Stimulated activated CD8-positive, alpha-beta memory T cell treated with anti-CD3 and anti-CD28 coated beads, Interleukin-15, amount 100 ng/mL, for 48 hours (primary cell): ENCODE measurements at regions not wholly inside any gene's neighbourhood (a gene's known extent, or its start where the extent isn't known, plus 50 kb on each side); places are given as distances from the start of the nearest gene placed in this dataset.
"Not testable (repeated sequence)": the region's sequence is repeated elsewhere in the genome, so short reads cannot be mapped to it uniquely, and the experiment has no call there.

Experiments
- DNase-seq, 2 donors: peaks; one replicate each; pipeline ENCODE4 v3.0.0-alpha.2; 2020; ENCODE audit warnings: low read depth in 2 of 2

- no peak for DNase-seq
Measured at GRCh38 chr1:80534606-80535360, 1266.0 kb upstream of the ADGRL2 start.

GRCh38 chr1:80533775-80534334, 1266.9 kb upstream of the ADGRL2 start:
- no peak for DNase-seq

- DNase-seq, result no peak
Measured at GRCh38 chr1:80533093-80533492, 1267.6 kb upstream of the ADGRL2 start.

- DNase-seq, result no peak
Measured at GRCh38 chr1:80531182-80531581, 1269.6 kb upstream of the ADGRL2 start.

- no peak for DNase-seq
Measured at GRCh38 chr1:80529546-80529945, 1271.2 kb upstream of the ADGRL2 start.

GRCh38 chr1:80523861-80524260, 1276.9 kb upstream of the ADGRL2 start:
- DNase-seq, result no peak

- DNase-seq, result not testable (repeated sequence)
Measured at GRCh38 chr1:80523071-80523470, 1277.7 kb upstream of the ADGRL2 start.

- DNase-seq, result no peak
Measured at GRCh38 chr1:80520949-80521348, 1279.8 kb upstream of the ADGRL2 start.

GRCh38 chr1:80517062-80517461, 1283.7 kb upstream of the ADGRL2 start:
- no peak for DNase-seq

GRCh38 chr1:80509965-80510522, 1290.7 kb upstream of the ADGRL2 start:
- DNase-seq, result no peak

- DNase-seq, result no peak
Measured at GRCh38 chr1:80506216-80506615, 1294.5 kb upstream of the ADGRL2 start.

GRCh38 chr1:80498673-80499072, 1302.1 kb upstream of the ADGRL2 start:
- no peak for DNase-seq

- no peak for DNase-seq
Measured at GRCh38 chr1:80495806-80496205, 1304.9 kb upstream of the ADGRL2 start.

- no peak for DNase-seq
Measured at GRCh38 chr1:80472145-80472544, 1328.6 kb upstream of the ADGRL2 start.

- DNase-seq, result no peak
Measured at GRCh38 chr1:80468356-80468755, 1332.4 kb upstream of the ADGRL2 start.

GRCh38 chr1:80462006-80462405, 1338.7 kb upstream of the ADGRL2 start:
- DNase-seq, result no peak

- DNase-seq, result no peak
Measured at GRCh38 chr1:80457409-80457808, 1343.3 kb upstream of the ADGRL2 start.

- DNase-seq, result no peak
Measured at GRCh38 chr1:80453775-80454174, 1347.0 kb upstream of the ADGRL2 start.

- no peak for DNase-seq
Measured at GRCh38 chr1:80450711-80451110, 1350.0 kb upstream of the ADGRL2 start.

- no peak for DNase-seq
Measured at GRCh38 chr1:80448081-80448480, 1352.7 kb upstream of the ADGRL2 start.

GRCh38 chr1:80447526-80447925, 1353.2 kb upstream of the ADGRL2 start:
- no peak for DNase-seq

- no peak for DNase-seq
Measured at GRCh38 chr1:80445033-80445432, 1355.7 kb upstream of the ADGRL2 start.

GRCh38 chr1:80444171-80444570, 1356.6 kb upstream of the ADGRL2 start:
- DNase-seq, result no peak
